ENCODE measurements at regions not wholly inside any gene's neighbourhood (a gene's known extent, or its start where the extent isn't known, plus 50 kb on each side); places are given as distances from the start of the nearest gene placed in this dataset.
"Not testable (repeated sequence)": the region's sequence is repeated elsewhere in the genome, so short reads cannot be mapped to it uniquely, and the experiment has no call there.

- DNase-seq = not testable (repeated sequence)
Observed at GRCh38 chr7:19953411-19953810, 180.0 kb upstream of the TMEM196 start.

DNA sequence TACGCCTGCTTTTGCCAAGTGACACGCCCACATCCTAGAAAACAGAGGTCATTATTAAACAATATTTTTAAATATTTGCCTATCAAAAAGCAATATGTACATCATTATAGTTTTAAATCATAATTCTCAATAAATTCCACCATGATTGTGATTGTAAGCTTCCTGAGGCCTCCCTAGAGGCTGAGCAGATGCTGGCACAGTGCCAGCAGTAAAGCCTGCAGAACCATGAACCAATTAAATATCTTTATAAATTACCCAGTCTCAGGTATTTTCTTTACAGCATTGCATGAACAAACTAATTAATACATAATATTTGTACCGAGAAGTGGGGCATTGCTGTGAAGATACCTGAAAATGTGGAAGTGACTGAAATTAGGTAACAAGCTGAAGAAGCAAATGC lies 174.7 kb upstream of the TMEM196 start:
- no peak for DNase-seq

DNA sequence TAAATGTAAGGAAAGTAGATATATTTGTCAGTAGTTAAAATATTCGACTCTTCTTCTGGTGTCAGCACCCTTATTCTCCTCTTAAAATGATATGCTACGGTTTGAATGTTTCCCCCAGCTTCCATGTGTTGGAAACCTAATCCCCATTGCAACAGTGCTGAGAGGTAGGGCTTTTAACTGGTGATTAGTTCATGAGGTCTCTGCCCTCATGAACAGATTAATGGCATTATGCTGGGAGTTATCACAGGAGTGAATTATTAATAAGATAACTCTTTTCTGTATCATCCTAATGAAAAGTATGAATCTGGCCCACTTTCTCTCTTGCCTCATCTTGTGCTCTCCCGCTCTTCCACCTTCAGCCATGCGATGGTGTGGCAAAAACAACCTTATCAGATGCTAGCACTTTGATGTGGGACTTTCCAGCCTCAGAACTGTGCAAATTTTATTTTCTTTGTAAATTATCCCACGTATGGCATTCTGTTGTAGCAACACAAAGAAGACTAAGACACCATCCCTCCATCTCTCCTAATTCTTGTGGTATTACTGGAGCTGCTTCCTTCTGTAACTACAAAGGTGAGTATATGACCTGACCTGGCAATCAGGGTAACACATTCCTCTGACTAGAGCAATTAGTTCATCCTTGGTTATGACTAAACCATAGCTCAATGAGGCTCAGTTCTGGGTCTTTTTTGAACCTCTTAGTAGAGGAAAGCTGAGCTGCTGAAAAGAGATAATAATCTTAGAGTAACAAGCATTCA lies 171.1 kb upstream of the TMEM196 start:
- DNase-seq = peak; percentile 22

GRCh38 chr7:19939746-19940145 lies 166.3 kb upstream of the TMEM196 start:
- DNase-seq = no peak

DNA sequence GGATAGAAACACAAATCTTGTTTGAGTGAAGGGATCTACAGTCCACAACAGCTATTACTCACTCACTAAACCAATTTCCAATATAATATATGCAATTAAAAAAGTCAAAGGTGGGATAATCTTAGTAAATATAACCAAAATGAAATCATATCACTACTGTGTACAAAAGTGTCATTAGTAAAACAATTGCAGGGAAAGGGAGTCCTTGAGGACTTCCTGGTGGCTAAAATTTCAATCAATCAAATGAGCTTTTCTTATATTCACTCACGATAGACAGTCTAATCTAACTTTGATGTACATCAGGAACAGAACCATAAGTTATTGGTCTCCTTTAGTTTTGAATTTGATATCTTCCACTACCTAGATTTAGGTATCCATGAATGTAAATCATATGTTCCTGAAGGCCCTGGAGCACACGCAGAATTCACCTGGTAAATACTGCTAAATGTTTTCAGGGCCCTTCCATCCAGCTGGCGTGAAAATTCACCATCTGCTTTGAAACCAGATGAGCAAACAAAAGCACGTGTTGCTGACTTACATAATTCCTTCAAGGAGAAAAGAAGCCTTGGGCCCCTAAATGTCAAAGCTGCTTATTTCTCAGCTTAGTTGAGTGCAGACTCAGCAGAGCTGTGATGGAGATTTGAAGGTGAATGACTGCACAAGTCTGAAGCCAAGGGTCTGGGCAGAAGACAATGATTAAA lies 159.3 kb upstream of the TMEM196 start:
- peak; percentile 94 for DNase-seq

DNA sequence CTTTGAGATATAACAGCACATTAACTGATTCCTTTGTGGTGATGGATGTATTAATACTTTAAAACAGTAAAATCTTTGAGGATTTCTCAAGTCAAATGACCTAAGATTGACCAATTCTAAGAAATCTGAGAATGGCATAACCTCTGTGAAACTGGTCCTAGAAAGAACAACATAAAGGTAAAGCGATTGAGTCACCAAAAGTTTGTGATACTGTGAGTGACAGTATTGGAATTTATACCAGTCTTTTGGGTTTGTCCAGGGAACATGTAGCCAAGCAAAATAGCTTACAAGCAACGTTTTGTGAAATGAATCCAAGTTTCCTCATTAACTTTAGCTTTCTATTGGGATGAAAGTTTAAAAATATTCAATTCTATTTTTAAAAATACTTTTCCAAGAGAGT lies 157.4 kb upstream of the TMEM196 start:
- DNase-seq = no peak

GRCh38 chr7:19930051-19930450 lies 156.6 kb upstream of the TMEM196 start:
- no peak for DNase-seq

- DNase-seq = no peak
Observed at GRCh38 chr7:19928247-19928646, 154.8 kb upstream of the TMEM196 start.

GRCh38 chr7:19920705-19921104 lies 147.3 kb upstream of the TMEM196 start:
- DNase-seq = no peak

DNA sequence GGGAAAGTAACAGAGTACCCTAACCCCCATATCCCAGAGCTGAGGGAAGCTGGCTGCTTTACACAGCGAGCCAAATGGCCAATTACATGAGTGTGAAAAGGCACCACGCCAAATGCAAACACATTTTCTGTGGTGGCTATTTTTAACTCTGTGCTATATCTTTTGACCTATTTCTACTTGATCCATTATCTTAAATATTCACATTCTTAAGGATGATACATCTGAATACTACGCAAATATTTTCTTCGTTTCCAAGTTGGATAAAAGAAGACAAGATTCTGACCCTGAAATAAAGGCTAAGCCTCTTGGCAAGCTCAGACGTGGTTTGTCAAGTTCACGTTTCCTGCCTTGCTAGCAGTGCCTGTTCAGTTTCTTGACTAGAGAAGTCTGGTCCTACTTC lies 146.7 kb upstream of the TMEM196 start:
- DNase-seq = no peak

GRCh38 chr7:19919261-19920095 lies 146.1 kb upstream of the TMEM196 start:
- DNase-seq = no peak

- DNase-seq = no peak
Observed at GRCh38 chr7:19916046-19916445, 142.6 kb upstream of the TMEM196 start.

GRCh38 chr7:19915596-19915995 lies 142.2 kb upstream of the TMEM196 start:
- DNase-seq = no peak

DNA sequence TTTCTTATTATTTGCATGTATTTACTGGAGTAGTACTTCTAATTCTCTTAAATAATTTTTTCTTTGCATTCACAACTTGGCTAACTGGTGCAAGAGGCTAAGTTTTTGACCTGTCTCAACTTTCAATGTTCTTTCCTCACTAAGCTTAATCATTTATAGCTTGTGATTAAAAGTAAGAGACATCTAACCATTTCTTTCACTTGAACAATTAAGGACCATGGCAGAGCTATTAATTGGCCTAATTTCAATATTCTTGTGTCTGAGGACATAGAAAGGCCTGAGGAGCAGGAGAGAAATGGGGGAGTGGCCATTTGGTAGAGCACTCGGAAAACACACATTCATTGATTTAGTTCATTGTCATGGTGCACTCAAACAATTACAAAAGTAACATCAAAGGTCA lies 141.4 kb upstream of the TMEM196 start:
- no peak for DNase-seq

DNA sequence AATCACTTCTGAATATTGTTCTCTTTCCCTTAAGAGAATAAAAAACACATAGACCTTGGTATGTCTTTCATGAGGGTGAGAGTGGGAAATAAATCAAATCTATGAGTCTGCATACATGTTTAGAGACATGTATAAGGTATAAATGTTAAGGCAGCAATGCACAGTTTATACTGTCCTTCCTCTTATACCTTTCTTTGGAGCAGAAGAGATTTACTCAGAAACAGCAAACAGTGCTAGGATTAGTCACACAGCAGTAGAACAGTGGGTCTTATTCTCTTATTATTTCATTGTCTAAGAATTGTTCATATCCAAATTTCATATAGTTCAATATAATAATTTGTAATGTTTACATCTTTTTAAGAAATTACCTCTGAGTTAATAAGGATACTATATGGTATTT lies 126.7 kb upstream of the TMEM196 start:
- DNase-seq = no peak

DNA sequence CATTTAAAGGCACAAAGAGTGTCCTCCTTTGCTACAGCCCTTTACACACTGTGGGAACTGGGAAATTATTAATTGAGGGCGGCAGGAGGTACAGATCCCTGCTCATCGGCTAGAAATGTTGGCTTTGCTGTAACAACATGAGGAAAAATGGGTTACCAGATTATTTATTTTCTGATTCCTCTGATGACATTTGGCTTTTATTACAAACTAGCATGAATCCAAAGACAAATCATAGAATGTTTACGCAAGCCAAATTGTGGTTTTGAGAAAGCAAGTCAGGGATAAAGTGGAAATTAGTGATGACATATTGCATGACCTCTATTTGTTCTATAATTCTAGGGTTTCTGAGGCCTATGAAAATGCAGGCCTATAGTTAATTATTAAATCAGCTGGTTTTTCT lies 126.1 kb upstream of the TMEM196 start:
- DNase-seq = no peak

GRCh38 chr7:19882893-19883292 lies 109.5 kb upstream of the TMEM196 start:
- not testable (repeated sequence) for DNase-seq

- no peak for DNase-seq
Observed at GRCh38 chr7:19872094-19872493, 98.7 kb upstream of the TMEM196 start.

GRCh38 chr7:19871102-19871501 lies 97.7 kb upstream of the TMEM196 start:
- no peak for DNase-seq

- no peak for DNase-seq
Observed at GRCh38 chr7:19869979-19870378, 96.6 kb upstream of the TMEM196 start.

DNA sequence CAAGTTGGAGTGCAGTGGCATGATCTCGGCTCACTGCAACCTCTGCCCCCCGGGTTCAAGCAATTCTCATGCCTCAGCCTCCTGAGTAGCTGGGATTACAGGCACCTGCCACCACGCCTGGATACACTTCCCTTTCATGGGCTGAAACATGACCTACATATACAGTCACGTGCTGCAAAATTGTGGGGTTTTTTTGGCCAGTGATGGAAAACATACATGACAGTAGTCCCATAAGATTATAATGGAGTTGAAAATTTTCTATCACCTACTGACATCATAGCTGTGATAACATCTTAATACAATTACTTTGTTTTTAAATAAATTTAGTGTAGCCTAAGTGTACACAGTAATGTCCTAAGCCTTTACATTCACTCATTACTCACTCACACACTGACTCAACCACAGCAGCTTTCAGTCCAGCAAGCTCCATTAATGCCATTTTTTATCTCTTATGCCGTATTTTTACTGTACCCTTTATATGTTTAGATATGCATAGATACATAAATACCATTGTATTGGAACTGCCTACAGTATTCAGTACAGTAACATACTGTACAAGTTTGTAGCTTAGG lies 79.9 kb upstream of the TMEM196 start:
- peak; percentile 2 for DNase-seq

GRCh38 chr7:19852192-19852591 lies 78.8 kb upstream of the TMEM196 start:
- no peak for DNase-seq

GRCh38 chr7:19851504-19851903 lies 78.1 kb upstream of the TMEM196 start:
- DNase-seq = no peak
